GM18858 (cell line): ENCODE measurements at regions not wholly inside any gene's neighbourhood (a gene's known extent, or its start where the extent isn't known, plus 50 kb on each side); places are given as distances from the start of the nearest gene placed in this dataset.
A peak's percentile ranks its signal among the peaks of the same experiment; 100 is the strongest.
"Not testable (repeated sequence)": the region's sequence is repeated elsewhere in the genome, so short reads cannot be mapped to it uniquely, and the experiment has no call there.

Source experiments
- ATAC-seq: cut with Tn5 transposase; IDR thresholded peaks from one replicate; pipeline ENCODE4 v1.9.1; 2021; ENCODE audit not compliant: unreplicated experiment

GRCh38 chr13:39803156-39803555 is 147.7 kb downstream of the COG6 start:
- no peak for ATAC-seq

- ATAC-seq: no peak
Measured at GRCh38 chr13:39803851-39804250, 148.4 kb downstream of the COG6 start.

GRCh38 chr13:39804332-39805210 is 149.1 kb downstream of the COG6 start:
- ATAC-seq: no peak

GRCh38 chr13:39809466-39809865 is 154.0 kb downstream of the COG6 start:
- no peak for ATAC-seq

GRCh38 chr13:39810091-39810877 is 154.8 kb downstream of the COG6 start:
- no peak for ATAC-seq

GRCh38 chr13:39811051-39811450 is 155.6 kb downstream of the COG6 start:
- no peak for ATAC-seq

GRCh38 chr13:39811696-39812095 is 156.2 kb downstream of the COG6 start:
- no peak for ATAC-seq

GRCh38 chr13:39815345-39816111 is 160.1 kb downstream of the COG6 start:
- no peak for ATAC-seq

GRCh38 chr13:39816936-39817335 is 161.5 kb downstream of the COG6 start:
- ATAC-seq: no peak

GRCh38 chr13:39818953-39819352 is 163.5 kb downstream of the COG6 start:
- ATAC-seq: no peak

- no peak for ATAC-seq
Measured at GRCh38 chr13:39820606-39821005, 165.1 kb downstream of the COG6 start.

GRCh38 chr13:39821977-39822376 is 166.5 kb downstream of the COG6 start:
- ATAC-seq: peak; percentile 46

- no peak for ATAC-seq
Measured at GRCh38 chr13:39822437-39822836, 167.0 kb downstream of the COG6 start.

GRCh38 chr13:39823063-39823713 is 167.7 kb downstream of the COG6 start:
- no peak for ATAC-seq

- ATAC-seq: no peak
Measured at GRCh38 chr13:39825886-39826285, 170.4 kb downstream of the COG6 start.

- no peak for ATAC-seq
Measured at GRCh38 chr13:39835253-39835652, 179.8 kb downstream of the COG6 start.

GRCh38 chr13:39836038-39836437 is 180.6 kb downstream of the COG6 start:
- ATAC-seq: no peak

- not testable (repeated sequence) for ATAC-seq
Measured at GRCh38 chr13:39837866-39838265, 182.4 kb downstream of the COG6 start.

- ATAC-seq: no peak
Measured at GRCh38 chr13:39840201-39840600, 184.7 kb downstream of the COG6 start.

GRCh38 chr13:39847336-39847735 is 191.9 kb downstream of the COG6 start:
- no peak for ATAC-seq

- no peak for ATAC-seq
Measured at GRCh38 chr13:39855236-39855635, 199.8 kb downstream of the COG6 start.
